ENCODE measurements at regions not wholly inside any gene's neighbourhood (a gene's known extent, or its start where the extent isn't known, plus 50 kb on each side); places are given as distances from the start of the nearest gene placed in this dataset.

DNA sequence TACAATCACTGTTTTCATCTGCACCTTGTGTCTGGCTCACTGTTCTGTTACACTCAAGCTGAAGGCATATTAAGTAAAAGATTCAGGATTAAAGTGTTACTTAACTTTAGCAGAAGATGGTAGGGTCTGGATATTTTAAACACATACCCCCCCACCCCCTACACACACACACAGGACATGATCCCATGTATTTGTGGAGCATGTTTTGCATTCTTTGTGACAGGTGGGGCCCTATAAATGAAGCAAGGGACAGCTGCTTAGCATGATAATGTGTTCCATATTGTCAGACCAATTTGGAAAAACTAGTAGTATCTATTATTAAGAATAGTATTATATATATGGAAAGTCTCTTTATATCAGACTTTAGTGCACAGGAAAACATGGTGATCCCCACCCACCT lies 335.2 kb upstream of the TNP1 start:
- TF ChIP-seq, protein P1, sequence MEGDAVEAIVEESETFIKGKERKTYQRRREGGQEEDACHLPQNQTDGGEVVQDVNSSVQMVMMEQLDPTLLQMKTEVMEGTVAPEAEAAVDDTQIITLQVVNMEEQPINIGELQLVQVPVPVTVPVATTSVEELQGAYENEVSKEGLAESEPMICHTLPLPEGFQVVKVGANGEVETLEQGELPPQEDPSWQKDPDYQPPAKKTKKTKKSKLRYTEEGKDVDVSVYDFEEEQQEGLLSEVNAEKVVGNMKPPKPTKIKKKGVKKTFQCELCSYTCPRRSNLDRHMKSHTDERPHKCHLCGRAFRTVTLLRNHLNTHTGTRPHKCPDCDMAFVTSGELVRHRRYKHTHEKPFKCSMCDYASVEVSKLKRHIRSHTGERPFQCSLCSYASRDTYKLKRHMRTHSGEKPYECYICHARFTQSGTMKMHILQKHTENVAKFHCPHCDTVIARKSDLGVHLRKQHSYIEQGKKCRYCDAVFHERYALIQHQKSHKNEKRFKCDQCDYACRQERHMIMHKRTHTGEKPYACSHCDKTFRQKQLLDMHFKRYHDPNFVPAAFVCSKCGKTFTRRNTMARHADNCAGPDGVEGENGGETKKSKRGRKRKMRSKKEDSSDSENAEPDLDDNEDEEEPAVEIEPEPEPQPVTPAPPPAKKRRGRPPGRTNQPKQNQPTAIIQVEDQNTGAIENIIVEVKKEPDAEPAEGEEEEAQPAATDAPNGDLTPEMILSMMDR (conservative IDR thresholded peaks at IDR 0.05; ENCODE audit: low read depth, low read length), result no peak
- TF ChIP-seq EZH2 (IDR thresholded peaks at IDR 0.05; ENCODE audit: borderline replicate concordance, low read depth, low read length, poor library complexity, severe bottlenecking), result no peak
